Tibial nerve (tissue), 4 donors: ENCODE measurements at regions not wholly inside any gene's neighbourhood (a gene's known extent, or its start where the extent isn't known, plus 50 kb on each side); places are given as distances from the start of the nearest gene placed in this dataset.

Experiments used
- DNase-seq, 2 donors: peaks; one replicate each; pipeline ENCODE4 v3.0.0-alpha.2; 2019; ENCODE audit warnings: low spot score in 2 of 2
- H3K27ac ChIP-seq, 4 donors: fragments of 200-600 bp; sonication (generic) in 3 of 4; one replicate each; pipeline ENCODE4 v1.5.1; 2017 to 2019; ENCODE audit warnings: mild to moderate bottlenecking in 1 of 4
- H3K27me3 ChIP-seq, 2 donors: fragments of 200-600 bp; sonication (generic) in 1 of 2; one replicate each; pipeline versions ENCODE4 v1.5.1 to v1.6.0; 2017 to 2019
- H3K36me3 ChIP-seq, 3 donors: fragments of 200-600 bp; sonication (generic); one replicate each; pipeline ENCODE4 v1.5.1; 2018 to 2019
- H3K4me1 ChIP-seq, 4 donors: fragments of 200-600 bp; sonication (generic) in 3 of 4; one replicate each; pipeline ENCODE4 v1.5.1; 2017 to 2019
- H3K4me3 ChIP-seq, 4 donors: fragments of 200-600 bp; sonication (generic) in 3 of 4; one replicate each; pipeline ENCODE4 v1.5.1; 2017 to 2019; ENCODE audit warnings: mild to moderate bottlenecking in 1 of 4, moderate library complexity in 1 of 4
- H3K9me3 ChIP-seq, 4 donors: fragments of 200-600 bp; sonication (generic) in 3 of 4; one replicate each; pipeline ENCODE4 v1.5.1; 2017 to 2019
- EP300 ChIP-seq, 2 donors: sonication (generic); formaldehyde crosslinking; IDR thresholded peaks; one replicate each; pipeline ENCODE4 v1.6.1; 2017; ENCODE audit warnings: antibody characterized with exemption in 2 of 2, mild to moderate bottlenecking in 1 of 2
- POLR2A ChIP-seq, 2 donors: fragments of 450-650 bp; IDR thresholded peaks; one replicate each; pipeline ENCODE4 v1.6.1; 2017; ENCODE audit warnings: antibody characterized with exemption in 2 of 2, mild to moderate bottlenecking in 2 of 2, moderate library complexity in 2 of 2
- WGBS, 2 donors: methylation state at CpG; one replicate each; pipeline ENCODE4 v1.1.5; 2018; 5-methylcytosine and 5-hydroxymethylcytosine counted together
- TF ChIP-seq, protein P1 (sequence below), 5 experiments: fragments of 200-600 bp in 3 of 5; fragments of 450-650 bp in 2 of 5; sonication (generic) in 3 of 5; IDR thresholded peaks; one replicate each; pipeline ENCODE4 v1.5.1; 2016 to 2019; ENCODE audit warnings: antibody characterized with exemption in 5 of 5, mild to moderate bottlenecking in 3 of 5, moderate library complexity in 2 of 5

DNA sequence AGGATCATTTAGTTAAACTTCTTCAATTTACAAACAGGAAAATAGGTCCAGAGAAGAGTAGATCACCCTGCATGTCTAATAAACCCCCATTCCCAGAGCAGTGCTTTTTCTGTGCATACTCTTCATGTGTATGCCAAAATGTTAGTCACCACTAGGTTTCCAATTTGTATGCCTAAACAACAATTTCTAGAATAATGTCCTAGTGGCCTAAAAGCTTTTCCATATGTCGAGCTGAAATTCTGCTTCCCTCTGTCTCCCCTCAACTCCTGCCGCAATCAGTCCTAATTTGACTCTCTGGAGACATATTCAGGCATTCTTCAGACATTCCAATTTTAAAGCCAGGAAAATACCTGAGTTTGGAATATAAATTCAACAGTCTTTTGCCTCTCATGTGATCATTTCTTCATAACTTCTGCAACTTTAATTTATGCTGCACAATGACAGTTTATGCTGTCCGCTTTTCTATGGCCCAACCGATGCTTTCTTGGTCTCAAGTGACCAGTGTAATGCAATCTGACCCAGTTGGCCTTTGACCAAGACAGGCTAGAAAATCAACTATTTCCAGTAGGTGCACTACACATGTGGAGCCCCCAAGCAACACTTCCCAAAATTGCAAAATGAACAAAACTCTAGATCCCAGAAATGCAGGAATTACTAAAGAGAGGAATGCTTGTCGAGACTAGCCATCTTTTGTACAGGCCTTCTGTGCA lies 122.9 kb upstream of the FMR1 start:
- Histone ChIP-seq H3K4me1 (no peaks in the 10 kb centered on the region), H3K9me3 (no peaks in the 10 kb centered on the region), H3K27me3 (no peaks in the 10 kb centered on the region), H3K4me3 (no peak overlapping the region), H3K36me3 (no peaks in the 10 kb centered on the region), H3K27ac (no peak overlapping the region)
- DNase-seq: no peak
- TF ChIP-seq, protein P1, sequence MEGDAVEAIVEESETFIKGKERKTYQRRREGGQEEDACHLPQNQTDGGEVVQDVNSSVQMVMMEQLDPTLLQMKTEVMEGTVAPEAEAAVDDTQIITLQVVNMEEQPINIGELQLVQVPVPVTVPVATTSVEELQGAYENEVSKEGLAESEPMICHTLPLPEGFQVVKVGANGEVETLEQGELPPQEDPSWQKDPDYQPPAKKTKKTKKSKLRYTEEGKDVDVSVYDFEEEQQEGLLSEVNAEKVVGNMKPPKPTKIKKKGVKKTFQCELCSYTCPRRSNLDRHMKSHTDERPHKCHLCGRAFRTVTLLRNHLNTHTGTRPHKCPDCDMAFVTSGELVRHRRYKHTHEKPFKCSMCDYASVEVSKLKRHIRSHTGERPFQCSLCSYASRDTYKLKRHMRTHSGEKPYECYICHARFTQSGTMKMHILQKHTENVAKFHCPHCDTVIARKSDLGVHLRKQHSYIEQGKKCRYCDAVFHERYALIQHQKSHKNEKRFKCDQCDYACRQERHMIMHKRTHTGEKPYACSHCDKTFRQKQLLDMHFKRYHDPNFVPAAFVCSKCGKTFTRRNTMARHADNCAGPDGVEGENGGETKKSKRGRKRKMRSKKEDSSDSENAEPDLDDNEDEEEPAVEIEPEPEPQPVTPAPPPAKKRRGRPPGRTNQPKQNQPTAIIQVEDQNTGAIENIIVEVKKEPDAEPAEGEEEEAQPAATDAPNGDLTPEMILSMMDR (IDR thresholded peaks at IDR 0.05): no peak
- TF ChIP-seq POLR2A (IDR thresholded peaks at IDR 0.05) (no peak), EP300 (IDR thresholded peaks at IDR 0.05) (no peak)
- WGBS, 2 donors: 67% methylated on average over 5 of the region's 5 CpGs

DNA sequence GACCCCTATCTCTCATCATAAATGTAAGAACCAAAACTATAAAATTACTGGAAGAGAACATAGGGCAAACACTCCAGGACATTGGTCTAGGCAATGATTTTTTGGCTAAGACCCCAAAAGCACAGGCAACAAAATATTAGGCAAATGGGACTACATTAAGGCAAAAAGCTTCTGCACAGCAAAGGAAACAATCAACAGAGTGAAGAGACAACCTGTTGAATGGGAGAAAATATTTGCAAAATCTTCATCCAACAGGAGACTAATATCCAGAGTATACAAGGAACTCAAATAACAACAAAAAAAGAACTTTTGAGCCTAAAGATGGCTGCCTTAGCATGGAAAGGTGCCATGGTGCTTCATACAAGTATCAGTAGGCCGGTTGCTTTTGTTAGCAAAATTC lies 111.1 kb upstream of the FMR1 start:
- TF ChIP-seq POLR2A (IDR thresholded peaks at IDR 0.05): no peak
- TF ChIP-seq, protein P1 (IDR thresholded peaks at IDR 0.05): no peak
- TF ChIP-seq EP300 (IDR thresholded peaks at IDR 0.05): no peak
- Histone ChIP-seq H3K27ac (no peak overlapping the region), H3K4me1 (no peaks in the 10 kb centered on the region), H3K27me3 (no peaks in the 10 kb centered on the region), H3K36me3 (no peaks in the 10 kb centered on the region), H3K9me3 (no peaks in the 10 kb centered on the region), H3K4me3 (no peak overlapping the region)
- WGBS, 2 donors: 87 to 94% methylated on average over 1 of the region's 1 CpG
- no peak for DNase-seq

DNA sequence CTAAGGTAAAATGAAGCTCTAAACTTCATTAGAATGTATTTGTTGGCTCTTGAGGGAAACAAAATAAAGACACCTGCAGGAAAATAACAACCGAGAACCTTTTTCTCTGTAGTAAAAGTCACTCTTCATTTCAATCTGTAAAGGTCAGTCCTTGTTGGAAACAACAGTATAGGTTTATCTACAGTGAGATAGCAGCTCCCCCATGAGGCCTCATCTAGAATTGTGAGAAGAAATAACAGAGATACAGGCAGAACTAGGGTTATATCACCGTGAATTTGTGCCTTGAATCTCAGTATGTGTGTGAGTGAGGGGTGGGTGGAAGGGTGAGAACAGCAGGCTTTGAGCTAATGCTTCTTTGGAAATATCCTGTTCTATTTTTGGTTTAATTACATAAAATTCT lies 107.8 kb upstream of the FMR1 start:
- H3K4me1 ChIP-seq: no peaks in the 10 kb centered on the region
- no peak overlapping the region for H3K4me3 ChIP-seq
- DNase-seq: no peak
- no peak overlapping the region for H3K27ac ChIP-seq
- 9 to 20% methylated on average over 2 of the region's 2 CpGs for WGBS, 2 donors
- no peaks in the 10 kb centered on the region for H3K27me3 ChIP-seq
- TF ChIP-seq, protein P1 (IDR thresholded peaks at IDR 0.05): peak in 1 of 5 experiments; percentile 30
- no peak for TF ChIP-seq POLR2A (IDR thresholded peaks at IDR 0.05)
- no peak for TF ChIP-seq EP300 (IDR thresholded peaks at IDR 0.05)
- no peaks in the 10 kb centered on the region for H3K36me3 ChIP-seq
- H3K9me3 ChIP-seq: no peaks in the 10 kb centered on the region

DNA sequence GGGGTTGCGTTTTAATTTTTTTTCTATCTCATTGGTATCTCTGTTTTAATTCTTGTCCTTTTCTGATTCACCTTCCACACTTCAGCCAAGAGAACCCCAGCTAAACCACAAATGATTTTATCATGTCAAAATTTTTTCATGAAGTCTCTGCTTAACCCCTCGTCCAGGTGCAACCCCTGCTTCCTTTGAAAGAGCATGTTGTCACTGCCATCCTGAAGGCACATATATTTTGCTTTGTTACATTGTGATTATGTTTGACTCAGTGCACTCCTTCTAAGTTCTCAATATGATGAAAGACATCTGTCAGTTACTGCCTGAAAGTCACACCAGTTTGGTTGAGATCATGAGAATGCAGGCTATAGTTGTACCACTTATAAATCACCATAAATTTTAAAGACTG lies 99.9 kb upstream of the FMR1 start:
- H3K4me3 ChIP-seq: no peak overlapping the region
- no peaks in the 10 kb centered on the region for H3K36me3 ChIP-seq
- no peaks in the 10 kb centered on the region for H3K9me3 ChIP-seq
- no peak overlapping the region for H3K27ac ChIP-seq
- TF ChIP-seq EP300 (IDR thresholded peaks at IDR 0.05) (no peak), POLR2A (IDR thresholded peaks at IDR 0.05) (no peak)
- TF ChIP-seq, protein P1 (IDR thresholded peaks at IDR 0.05): no peak
- no peaks in the 10 kb centered on the region for H3K27me3 ChIP-seq
- no peaks in the 10 kb centered on the region for H3K4me1 ChIP-seq
- no peak for DNase-seq
- WGBS, 2 donors: 71 to 87% methylated on average over 2 of the region's 2 CpGs

DNA sequence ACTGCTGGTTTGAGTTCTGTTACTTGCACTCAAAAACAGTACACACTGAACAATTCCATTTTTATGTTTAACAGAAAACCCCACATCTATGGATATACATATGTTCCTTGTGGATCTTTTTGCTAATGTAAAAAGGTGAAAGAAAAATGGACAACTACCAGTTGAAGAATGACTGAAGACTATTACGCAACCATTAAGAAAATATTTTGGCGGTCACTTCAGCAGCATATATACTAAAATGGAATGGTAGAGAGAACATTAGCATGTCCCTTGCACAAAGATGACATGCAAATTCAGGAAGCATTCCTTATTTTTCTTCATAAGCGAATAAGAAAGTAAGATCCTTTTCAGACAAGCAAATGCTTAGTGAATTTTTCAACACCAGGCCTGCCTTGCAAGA lies 84.6 kb upstream of the FMR1 start:
- Histone ChIP-seq H3K4me3 (no peak overlapping the region), H3K27ac (no peak overlapping the region), H3K4me1 (no peaks in the 10 kb centered on the region), H3K9me3 (no peaks in the 10 kb centered on the region), H3K36me3 (no peaks in the 10 kb centered on the region), H3K27me3 (no peaks in the 10 kb centered on the region)
- TF ChIP-seq EP300 (IDR thresholded peaks at IDR 0.05): no peak
- TF ChIP-seq POLR2A (IDR thresholded peaks at IDR 0.05): no peak
- TF ChIP-seq, protein P1 (IDR thresholded peaks at IDR 0.05): no peak
- WGBS, 2 donors: 83 to 87% methylated on average over 3 of the region's 3 CpGs
- no peak for DNase-seq
